ENCODE measurements at regions not wholly inside any gene's neighbourhood (a gene's known extent, or its start where the extent isn't known, plus 50 kb on each side); places are given as distances from the start of the nearest gene placed in this dataset.

- no peak for TF ChIP-seq CTCF (IDR thresholded peaks at IDR 0.05)
- no peak for TF ChIP-seq POLR2AphosphoS5 (IDR thresholded peaks at IDR 0.05; ENCODE audit: low read depth, low read length)
- TF ChIP-seq REST (IDR thresholded peaks at IDR 0.05; ENCODE audit: insufficient read depth in 1 of 2, low read depth in 2 of 2, low read length in 1 of 2): no peak
- TF ChIP-seq TCF7L2 (IDR thresholded peaks at IDR 0.05; ENCODE audit: low read depth, low read length): no peak
Measured at GRCh38 chr10:130772056-130772455, 539.5 kb downstream of the TCERG1L start.
